HG02981 (cell line): ENCODE measurements at regions not wholly inside any gene's neighbourhood (a gene's known extent, or its start where the extent isn't known, plus 50 kb on each side); places are given as distances from the start of the nearest gene placed in this dataset.
"Not testable (repeated sequence)": the region's sequence is repeated elsewhere in the genome, so short reads cannot be mapped to it uniquely, and the experiment has no call there.

Experiments used
- ATAC-seq: cut with Tn5 transposase; IDR thresholded peaks from one replicate; pipeline ENCODE4 v1.9.1; 2021; ENCODE audit warnings: mild to moderate bottlenecking, moderate library complexity; ENCODE audit not compliant: unreplicated experiment

- no peak for ATAC-seq
Observed at GRCh38 chr9:108033976-108034964, 544.7 kb upstream of the KLF4 start.

GRCh38 chr9:108032079-108032478 lies 542.5 kb upstream of the KLF4 start:
- ATAC-seq = not testable (repeated sequence)

GRCh38 chr9:108031221-108031620 lies 541.7 kb upstream of the KLF4 start:
- ATAC-seq = not testable (repeated sequence)

- not testable (repeated sequence) for ATAC-seq
Observed at GRCh38 chr9:108026718-108027117, 537.1 kb upstream of the KLF4 start.

GRCh38 chr9:108024604-108025003 lies 535.0 kb upstream of the KLF4 start:
- no peak for ATAC-seq

- ATAC-seq = no peak
Observed at GRCh38 chr9:108022246-108022935, 532.8 kb upstream of the KLF4 start.

GRCh38 chr9:108021096-108021710 lies 531.6 kb upstream of the KLF4 start:
- ATAC-seq = no peak

GRCh38 chr9:108019821-108020220 lies 530.3 kb upstream of the KLF4 start:
- no peak for ATAC-seq

- no peak for ATAC-seq
Observed at GRCh38 chr9:108017671-108018070, 528.1 kb upstream of the KLF4 start.

GRCh38 chr9:108016446-108016845 lies 526.9 kb upstream of the KLF4 start:
- no peak for ATAC-seq

- ATAC-seq = no peak
Observed at GRCh38 chr9:108015690-108016089, 526.1 kb upstream of the KLF4 start.

GRCh38 chr9:108014353-108014752 lies 524.8 kb upstream of the KLF4 start:
- ATAC-seq = no peak

GRCh38 chr9:108012886-108013665 lies 523.5 kb upstream of the KLF4 start:
- ATAC-seq = no peak

- ATAC-seq = no peak
Observed at GRCh38 chr9:108012405-108012804, 522.8 kb upstream of the KLF4 start.

GRCh38 chr9:108003526-108003925 lies 514.0 kb upstream of the KLF4 start:
- no peak for ATAC-seq

GRCh38 chr9:108002371-108002956 lies 512.9 kb upstream of the KLF4 start:
- no peak for ATAC-seq

GRCh38 chr9:108001237-108001636 lies 511.7 kb upstream of the KLF4 start:
- no peak for ATAC-seq

- ATAC-seq = no peak
Observed at GRCh38 chr9:107999890-108000289, 510.3 kb upstream of the KLF4 start.

- no peak for ATAC-seq
Observed at GRCh38 chr9:107999011-107999410, 509.4 kb upstream of the KLF4 start.

GRCh38 chr9:107994648-107995047 lies 505.1 kb upstream of the KLF4 start:
- no peak for ATAC-seq
